Stimulated activated CD8-positive, alpha-beta memory T cell treated with anti-CD3 and anti-CD28 coated beads, Interleukin-4, amount 100 ng/mL, for 24 hours (primary cell): ENCODE measurements at regions not wholly inside any gene's neighbourhood (a gene's known extent, or its start where the extent isn't known, plus 50 kb on each side); places are given as distances from the start of the nearest gene placed in this dataset.

ENCODE experiments used
- DNase-seq: peaks from one replicate; pipeline ENCODE4 v3.0.0-alpha.2; 2020; ENCODE audit warnings: low read depth

DNA sequence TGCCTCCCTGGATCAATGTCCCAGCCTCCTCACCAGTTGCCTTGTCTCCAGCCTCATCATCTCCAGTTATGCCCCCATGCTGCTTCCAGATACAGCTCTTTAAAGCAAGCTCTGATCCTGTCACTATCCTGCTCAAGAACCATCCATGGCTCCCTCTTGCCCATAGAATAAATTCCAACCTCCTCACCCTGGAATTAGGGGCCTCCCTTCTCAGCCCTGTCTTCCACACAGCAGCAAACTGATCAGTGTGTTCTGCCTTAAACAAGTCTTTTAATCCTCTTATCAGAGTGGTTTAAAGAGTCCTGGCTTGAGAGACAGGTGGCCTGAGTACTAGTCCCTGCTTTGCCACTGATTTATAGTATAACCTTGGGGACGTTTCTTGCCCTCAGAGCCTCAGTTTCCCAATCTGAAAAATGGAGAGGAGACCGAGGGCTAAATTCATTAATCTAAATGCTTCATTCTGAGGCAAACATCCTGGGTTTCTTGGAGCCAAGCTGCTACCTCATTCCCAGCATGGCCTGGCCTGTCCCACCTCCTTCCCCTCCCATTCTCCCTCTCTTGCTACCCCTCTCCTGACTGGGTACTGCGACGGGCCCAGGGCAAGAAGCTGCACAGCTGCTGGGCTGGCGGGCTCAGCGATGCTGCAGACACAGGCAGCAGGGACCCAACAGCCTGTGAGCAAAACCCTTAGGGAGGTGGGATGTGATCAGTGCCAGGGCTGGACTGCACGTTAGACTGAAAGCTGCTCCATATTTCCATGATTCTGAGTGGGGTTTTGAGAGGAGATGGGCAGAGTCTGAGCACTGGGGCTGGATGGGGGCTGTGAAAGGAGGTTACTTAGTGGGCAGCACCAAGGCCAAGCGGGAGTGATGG is 221.4 kb downstream of the PTPRU start:
- DNase-seq = no peak

DNA sequence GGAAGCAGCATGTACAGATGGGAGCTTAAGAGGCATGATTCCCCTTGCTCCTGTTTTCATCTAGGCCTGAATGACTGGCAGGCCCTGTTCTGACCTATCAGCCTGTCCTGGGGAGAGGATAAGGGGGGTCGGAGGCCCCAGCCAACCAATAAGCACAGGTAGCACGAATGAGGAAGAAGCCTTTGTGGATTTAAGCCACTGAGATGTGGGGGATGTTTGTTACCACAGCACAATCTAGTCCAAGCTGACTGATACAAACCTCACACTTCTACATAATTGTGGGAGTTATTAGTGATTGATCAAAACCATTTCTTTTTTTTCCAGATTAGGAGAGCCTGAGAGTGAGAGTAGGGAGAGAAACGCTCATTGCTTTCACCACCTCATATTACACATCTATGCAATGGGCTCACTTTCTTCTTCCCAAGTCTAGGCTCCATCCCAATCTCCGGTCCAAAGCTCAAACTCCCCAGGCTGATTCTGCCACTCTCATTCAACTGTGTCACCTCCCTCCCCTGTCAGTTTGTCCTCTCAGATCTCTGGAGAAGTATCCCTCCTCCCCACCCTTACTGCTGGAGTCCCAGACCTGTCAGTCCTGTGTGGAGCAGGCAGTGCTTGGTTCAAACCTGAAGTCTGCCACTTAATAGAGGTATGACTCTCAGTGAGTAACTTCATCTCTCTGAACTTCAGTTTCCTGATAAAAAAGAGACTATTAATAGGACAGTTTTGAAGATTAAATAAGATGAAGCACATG is 220.5 kb downstream of the PTPRU start:
- DNase-seq = no peak

DNA sequence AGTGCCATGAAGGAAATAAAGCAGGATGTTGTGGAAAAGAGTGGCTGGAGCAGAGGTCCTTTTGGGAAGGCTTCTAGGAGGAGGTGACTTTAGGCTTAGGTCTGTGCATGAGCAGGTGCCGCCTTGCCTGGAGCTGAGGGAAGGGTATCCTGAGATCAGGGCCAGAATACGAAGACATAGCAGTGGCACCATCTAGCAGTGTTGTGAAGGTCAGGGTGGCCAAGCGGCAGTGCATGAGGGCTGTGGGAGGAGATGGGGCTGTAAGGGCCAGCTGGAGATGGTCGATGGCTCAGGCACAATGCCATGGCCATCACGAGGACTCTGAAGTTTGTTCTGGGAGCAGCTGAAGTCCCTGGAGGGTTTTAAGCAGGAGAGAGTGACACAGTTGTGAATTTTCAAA is 219.5 kb downstream of the PTPRU start:
- no peak for DNase-seq

DNA sequence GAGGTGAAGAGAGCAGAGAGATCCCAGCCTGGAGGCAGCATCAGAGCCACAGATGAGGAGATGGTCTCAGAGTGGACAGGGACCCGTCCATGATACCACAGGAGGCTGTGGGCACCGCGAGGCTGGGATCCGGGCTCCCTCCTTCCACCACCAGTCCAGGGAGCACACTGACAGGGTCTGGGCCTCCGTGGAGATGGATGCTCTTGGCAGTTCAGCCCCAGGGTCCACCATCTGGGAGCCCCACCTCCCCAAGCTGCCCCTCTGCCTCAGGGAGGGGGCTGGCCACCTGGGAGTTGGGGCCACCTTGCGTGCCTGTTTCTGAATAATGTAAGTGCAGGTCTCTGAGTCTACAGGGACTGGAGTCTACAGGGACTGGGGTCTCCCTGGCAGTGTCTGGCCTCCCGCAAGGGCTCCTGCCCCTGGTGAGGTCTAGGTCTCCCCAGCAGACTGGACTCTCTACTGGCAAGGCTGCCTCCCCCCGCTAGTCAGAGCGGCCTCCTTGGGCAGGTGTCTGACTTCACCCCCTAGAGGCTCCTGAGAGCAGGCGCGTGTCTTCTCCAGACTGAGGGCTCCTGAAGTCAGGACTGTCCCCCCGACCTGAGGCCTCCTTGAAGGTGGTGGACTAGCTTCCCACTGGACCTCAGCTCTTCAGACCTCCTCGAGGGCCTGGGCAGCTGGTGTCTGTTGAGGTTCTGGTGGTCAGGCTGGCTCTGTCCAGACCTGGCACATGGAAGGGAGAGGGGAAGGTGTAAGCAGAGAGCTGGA is 218.5 kb downstream of the PTPRU start:
- DNase-seq = no peak

DNA sequence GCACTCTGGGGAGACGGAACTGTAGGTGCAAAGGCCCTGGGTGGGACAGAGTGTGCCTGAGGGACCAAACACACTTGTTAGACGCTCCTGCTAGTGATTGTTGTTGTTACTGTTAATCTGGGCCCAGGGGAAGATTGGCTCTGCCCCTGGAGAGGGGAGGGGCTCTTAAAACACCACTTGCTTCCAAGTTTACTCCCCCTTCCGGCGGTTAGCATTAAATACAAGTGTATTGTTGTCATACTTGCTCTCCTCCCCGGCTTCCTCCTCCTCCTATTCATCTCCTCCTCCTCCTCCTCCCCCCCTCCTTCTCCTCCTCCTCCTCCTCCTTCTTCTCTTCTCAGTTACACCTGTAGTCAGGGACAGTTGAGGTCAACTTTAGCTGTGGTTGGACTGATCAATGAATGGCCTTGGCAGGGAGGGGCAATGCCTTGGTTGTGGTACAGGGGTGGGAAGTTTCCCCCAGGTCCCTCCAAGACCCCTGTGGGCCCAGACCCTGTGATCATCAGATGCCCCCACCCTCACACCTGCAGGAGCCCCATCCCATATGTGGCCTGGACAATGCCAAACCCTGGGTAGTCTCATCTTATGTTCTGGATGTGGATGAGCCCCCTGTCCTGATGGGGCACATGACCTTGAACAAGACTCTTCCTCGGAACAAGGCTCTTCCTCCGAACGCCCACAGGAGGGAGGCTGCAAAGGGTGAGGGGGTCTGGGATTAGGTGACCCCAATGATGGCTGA is 217.3 kb downstream of the PTPRU start:
- no peak for DNase-seq

DNA sequence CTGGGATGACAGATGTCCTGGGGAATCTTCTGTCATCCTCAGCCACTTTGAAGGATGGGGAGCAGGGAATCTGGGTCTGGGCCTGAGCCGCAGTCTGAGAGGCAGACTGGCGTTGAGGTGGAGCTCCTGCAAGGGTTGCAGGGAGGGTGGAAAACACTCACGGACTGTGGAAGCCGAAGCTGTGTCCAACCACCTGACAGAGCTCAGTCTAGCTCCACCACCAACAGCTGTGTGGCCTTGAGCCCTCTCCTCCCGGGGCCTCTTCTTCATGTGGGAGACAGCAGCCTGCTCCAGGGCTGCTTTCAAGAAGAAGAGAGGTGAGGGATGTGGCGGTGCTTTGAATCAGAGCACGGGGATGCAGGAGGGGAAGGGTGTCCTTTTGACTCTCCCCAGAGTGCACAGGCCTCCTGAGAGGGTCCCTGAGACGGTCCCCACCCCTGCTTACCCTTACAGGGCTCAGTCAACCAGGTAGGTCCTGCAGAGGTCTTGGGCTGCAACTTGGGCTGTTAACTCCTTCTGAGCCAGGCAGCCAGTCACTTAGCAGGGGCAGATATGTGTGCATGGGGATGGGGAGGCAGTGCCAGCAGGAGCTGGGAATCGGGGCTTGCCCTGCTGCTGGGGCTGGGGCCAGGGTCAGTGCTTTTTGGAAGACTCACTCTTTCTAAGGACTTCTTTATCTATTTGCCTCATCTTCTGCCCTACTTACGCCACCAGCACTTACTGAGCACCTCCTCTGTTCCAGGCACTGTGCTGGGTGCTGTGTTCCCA is 216.3 kb downstream of the PTPRU start:
- no peak for DNase-seq

DNA sequence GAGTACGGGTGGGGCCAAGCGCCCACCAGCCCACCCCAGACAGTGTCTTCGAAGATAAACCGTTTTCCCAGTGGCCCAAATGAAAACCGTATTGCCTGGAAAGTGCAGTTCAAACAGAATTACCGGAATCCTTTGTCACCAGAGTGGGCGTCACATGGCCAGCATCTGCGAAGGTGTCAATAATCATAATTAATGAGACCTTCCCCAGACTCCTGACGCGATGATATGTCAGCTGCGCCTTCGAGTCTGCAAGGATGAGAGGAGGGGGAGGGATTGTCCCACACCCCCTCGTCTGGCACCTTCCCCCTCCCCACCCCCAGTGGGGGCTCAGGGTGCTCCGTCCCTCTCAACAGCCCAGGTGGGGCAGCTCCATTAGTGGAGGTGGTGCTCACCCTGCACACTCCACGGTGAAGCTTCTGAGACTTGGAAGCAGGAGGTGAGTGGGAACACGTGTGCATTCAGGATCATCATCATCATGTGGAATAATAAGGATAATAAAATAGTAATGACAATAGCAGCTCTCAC is 215.1 kb downstream of the PTPRU start:
- no peak for DNase-seq

DNA sequence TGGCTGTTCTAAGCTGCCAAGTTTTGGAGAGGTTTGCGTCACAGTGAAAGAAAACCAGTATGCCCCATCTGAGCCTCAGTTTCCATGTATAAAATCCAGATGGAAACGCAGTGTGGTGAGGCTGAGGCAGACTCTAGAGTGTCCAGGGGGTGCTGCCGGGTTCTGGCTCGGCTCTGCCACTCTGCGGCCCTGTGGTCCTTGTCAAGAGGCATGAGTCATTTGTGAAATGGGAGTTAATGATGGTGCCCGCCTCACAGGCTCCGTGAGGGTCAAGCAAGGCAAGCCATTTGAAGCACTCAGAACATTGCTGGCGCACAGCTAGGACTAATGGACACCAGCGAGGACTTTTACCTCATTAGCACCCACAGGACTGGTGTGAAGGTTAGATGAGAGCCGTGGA is 214.3 kb downstream of the PTPRU start:
- DNase-seq = no peak

DNA sequence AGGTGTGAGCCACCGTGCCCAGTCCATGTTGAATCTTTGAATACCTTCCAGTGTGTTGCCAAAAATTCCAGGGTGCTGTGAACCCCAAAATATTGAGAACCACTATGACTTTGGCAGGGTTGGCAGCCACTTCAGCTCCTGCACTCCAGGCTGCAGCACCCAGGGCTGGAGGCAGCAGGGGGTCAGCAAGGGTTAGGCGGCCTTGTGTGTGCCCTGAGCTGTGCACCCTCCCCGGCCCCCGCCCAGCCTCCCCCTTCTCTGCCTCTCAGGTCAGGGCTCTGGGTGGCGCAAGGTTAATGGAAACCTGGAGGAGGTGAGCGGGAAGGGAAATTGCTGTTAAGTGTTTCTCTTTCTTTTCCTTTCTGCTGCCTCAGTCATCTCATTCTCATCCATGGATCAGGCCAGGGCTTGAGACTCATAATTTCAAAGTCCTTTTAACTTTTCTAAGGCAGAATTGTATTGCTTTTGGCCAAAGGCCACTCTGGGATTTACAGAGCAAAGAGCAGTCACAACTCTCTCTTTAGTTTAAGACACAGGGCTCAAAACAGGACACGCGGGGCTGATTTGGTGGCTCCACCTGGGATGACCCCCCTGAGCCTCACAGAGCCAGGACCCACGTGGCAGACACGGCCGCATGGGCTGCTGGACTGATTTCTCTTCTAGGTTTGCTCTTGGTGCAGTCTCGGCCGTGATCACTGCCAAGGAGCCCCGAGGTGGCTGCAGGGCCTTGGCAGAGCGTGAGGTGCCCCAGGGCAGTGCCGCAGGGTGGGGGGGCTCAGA is 212.3 kb downstream of the PTPRU start:
- no peak for DNase-seq

DNA sequence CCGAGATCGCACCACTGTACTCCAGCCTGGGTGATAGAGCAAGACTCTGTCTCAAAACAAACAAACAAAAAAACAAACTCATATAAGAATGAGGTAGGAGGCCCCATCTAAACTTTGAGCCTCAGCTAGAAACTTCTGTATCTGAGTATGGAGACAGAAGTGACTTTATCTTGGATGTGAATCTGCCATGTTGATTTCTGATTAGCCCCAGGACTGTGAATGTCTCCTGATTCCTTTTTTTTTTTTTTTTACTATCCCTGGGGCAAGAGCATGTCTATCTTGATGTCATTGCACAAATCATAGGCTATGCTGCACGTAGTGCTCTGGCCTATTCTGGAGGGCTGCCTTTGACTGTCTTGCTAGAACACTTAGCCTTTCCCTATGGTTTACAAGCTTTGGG is 211.0 kb downstream of the PTPRU start:
- no peak for DNase-seq

DNA sequence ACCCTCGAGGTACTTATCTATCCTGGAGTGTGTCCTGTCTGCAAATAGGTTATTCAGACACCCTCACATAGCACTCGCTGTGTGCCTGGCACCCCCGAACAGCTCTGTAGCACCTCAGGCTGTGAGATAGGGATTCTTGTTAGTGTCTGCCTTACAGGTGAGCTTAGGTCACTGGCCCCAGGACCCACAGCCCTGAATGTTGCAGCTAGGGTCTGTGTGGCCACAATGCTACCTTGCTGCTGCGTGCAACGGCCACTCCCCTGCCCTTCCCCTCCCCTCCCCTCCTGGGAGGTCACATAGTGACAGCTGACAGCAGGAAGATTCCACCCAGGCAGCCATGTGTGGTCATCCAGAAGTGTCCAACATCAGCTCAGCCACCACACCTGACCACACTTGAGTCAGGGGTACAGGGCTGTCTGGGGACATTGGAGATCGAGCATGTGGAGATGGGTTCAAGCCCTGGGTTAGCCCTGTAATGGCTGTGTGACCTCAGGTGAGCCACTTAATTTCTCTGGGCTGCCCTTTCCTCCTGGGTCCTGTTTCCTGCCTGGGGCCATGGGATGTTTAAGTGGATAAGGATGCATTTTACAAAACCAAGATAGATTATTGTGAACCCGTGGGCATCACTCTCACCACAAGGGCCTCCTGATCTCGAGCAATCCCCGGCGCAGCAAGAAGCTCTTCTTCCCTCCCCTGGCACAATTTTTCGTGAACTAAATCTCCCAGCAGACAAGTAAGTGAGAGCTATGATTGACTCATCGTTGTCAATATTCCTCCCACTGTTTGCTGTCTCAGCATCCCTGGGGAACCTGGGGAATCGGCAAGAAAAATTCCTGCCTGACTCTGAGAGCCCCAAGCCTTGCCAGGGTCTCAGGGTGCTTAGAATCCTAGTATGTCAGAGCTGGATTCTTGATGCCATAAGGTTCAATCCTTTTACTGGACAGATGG is 208.7 kb downstream of the PTPRU start:
- no peak for DNase-seq

DNA sequence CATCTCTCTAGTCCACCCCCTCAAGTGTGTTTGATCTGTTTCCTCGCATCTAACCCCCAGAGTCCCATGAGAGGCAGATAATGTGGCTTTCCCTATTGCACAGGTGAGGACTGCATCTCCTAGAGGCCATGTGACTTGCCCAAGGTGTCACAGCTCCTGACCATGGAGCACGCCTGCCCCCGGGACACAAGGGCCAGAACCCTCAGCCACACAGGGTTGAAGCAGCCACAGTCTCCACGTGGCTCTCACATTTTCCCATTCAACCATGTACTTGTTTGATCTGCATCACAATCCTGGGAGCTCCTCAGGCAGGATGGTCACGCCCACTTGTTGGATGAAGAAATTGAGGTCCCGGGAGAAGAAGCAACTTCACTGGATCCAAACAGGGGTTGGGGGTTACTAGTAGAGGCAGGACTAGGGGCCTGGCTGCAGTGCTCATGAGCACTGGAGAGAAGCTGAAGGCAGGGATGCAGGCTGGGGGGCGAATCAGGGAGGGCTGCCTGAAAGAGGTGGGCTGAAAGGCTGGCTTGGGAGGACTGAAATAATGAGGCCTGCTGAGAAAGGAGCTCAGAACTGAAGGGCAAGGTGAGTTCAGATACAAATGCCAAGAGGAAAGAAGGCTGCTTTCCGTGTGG is 207.9 kb downstream of the PTPRU start:
- DNase-seq = no peak

DNA sequence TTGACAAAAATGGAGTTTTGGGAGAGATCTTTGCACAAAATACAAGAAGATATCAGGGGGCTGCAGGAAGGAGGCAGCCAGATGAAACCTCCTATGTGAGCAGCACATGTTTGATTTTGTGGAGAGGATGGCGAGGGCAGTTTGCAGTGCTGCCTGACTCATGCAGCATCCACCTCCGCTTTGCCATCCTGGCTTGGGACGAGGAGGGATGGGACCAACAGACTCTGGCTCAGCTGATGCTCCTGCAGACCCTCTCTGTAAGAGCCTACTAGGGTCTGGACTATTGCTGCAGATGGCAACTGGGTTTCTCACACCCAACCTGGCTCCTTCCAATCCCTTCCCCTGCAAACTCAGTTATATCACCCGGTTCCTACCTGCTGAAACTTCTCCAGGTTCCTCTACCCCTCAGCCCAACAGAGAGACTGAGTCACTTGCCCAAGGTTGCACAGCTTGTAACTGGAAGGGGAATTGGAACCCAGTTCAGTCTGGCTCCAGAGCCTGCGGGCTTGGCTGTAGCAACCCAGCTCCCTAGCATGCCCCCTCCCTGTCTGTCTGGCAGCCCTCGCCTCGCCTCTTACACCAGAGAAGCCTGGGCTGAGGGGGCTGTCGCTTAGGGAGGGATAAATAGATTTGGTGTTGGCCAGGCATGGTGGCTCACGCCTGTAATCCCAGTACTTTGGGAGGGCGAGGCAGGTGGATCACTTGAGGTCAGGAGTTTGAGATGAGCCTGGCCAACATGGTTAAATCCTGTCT is 205.8 kb downstream of the PTPRU start:
- DNase-seq = no peak

DNA sequence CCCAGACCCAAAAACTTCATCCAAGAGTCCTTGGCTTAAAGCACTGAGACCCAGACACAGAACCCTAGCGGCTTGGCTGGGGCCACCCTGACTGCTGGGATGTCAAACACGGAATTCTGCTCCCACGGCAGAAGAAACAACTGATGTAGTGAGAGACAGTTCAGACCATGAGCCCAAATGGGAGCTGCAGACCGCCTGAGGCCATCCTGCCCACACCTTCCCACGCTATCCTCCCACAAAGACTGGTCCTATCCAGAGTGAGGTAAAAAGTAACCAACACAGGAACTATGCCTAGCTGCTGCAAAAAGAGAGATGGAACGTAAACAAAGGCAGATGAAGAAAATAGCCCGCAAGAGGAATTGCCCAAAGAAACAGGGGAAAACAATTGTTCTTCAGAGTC is 203.3 kb downstream of the PTPRU start:
- no peak for DNase-seq

DNA sequence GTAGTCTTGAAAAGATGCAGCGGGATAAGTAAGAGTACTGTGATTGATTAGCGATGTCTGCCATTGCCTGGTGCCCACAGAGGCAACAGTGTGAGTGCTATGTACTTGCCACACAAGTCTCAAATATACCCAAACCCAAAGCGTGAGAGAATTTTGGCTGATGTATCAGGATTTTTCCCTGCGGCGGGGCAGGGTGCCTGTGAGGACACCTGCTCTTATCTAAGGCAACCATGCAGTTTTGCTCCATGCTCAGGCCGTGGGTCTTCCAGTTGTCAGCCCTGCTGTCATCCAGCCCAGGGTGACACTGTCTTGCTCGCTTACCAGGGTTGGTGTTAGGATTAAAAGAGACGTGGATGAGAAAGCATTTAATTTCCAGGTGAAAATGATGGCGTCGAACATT is 202.7 kb downstream of the PTPRU start:
- DNase-seq = no peak

DNA sequence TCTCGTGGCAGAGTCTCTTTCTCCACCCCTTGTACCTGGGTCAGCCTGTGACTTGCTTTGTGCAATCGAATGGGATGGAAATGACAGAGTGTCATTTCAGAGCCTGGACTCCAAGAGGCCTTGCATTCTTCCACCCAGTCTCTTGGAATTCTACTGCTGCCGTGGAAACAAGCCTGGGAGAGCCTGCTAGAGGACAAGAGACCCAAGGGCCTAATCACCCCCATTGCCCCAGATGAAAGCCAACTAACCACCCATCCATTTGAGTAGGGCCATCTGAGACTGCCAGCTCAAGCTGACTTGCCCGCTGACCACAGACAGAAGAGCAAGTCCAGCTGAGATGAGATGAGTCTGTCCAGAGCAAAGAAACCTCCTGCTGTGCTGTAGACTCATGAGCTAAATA is 201.6 kb downstream of the PTPRU start:
- DNase-seq = no peak

DNA sequence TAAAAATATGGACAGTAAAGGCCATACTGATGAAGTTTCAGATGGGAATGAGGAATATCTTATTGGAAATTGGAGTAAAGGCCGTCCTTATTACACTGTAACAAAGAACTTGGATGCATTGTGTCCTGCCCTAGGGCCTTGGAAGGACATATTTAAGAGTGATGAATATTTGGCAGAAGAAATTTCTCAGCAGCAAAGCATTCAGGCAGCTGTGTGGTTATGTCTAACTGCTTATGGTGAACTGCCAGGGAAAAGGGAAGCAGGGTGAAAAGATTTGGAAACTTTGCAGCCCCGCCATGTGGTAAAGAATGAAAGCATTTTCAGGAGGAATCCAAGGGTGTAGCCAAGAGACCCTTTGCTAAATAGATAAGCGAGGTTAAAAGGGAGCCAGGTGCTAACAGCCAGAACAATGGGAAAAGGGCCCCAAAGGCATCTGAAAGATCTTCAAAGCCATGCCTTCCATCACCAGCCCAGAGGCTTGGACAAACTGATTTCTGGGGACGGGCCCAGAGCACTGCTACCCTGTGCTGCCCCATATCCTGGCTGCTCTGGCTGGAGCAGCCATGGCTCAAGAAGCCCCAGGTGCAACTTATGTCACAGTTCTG is 200.0 kb downstream of the PTPRU start:
- no peak for DNase-seq
